Suppressor macrophage treated with lipopolysaccharide for 4 hours (primary cell): ENCODE measurements at regions not wholly inside any gene's neighbourhood (a gene's known extent, or its start where the extent isn't known, plus 50 kb on each side); places are given as distances from the start of the nearest gene placed in this dataset.
"Not testable (repeated sequence)": the region's sequence is repeated elsewhere in the genome, so short reads cannot be mapped to it uniquely, and the experiment has no call there.

ENCODE experiments used
- DNase-seq: peaks from one replicate; pipeline ENCODE4 v3.0.0-alpha.2; 2020

DNA sequence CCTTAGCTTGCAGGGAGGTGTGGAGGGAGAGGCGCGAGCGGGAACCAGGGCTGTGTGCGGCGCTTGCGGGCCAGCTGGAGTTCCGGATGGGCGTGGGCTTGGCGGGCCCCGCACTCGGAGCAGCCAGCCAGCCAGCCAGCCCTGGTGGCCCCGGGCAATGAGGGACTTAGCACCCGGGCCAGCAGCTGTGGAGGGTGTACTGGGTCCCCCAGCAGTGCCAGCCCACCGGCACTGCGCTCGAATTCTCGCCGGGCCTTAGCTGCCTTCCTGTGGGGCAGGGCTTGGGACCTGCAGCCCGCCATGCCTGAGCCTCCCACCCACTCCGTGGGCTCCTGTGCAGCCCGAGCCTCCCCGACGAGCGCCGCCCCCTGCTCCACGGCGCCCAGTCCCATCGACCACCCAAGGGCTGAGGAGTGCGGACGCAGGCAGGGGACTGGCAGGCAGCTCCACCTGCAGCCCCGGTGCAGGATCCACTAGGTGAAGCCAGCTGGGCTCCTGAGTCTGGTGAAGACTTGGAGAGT is 462.2 kb downstream of the ACTL7B start:
- DNase-seq: not testable (repeated sequence)

DNA sequence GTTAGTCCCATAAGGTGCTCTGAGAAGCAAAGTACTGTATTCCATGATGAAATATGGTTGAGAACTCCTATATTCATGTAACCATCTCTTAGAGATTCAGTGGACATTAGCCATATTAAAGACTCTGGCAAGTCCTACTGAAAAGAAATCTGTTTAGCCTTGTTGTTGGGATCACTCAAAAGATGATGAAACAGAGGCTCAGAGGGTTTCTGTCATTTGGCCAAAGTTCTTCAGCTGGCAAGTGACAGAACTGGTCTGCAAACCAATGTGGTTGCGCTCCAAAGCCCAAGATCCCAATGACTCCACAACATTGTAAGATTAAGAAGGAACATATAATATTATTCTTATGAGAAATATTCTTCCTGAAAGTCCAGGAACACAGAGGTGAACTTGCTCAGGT is 462.9 kb downstream of the ACTL7B start:
- no peak for DNase-seq

DNA sequence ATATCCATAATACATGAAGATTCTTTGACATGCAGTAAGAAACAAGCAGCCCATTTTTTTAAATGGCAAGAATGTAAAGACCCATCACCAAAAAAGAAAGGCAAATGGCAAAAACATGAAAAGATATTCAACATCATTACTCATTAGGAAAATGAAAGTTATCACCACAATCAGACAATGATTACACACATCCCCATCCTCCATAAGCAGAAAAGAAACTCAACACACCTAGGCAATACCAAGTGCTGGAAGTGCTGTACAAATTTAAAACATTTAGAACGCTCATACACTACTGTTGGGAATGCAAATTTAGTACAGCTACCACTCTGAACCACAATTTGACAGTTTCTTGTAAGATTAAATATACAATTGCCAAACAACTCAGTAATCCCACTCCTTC is 466.7 kb downstream of the ACTL7B start:
- peak; percentile 21 for DNase-seq

DNA sequence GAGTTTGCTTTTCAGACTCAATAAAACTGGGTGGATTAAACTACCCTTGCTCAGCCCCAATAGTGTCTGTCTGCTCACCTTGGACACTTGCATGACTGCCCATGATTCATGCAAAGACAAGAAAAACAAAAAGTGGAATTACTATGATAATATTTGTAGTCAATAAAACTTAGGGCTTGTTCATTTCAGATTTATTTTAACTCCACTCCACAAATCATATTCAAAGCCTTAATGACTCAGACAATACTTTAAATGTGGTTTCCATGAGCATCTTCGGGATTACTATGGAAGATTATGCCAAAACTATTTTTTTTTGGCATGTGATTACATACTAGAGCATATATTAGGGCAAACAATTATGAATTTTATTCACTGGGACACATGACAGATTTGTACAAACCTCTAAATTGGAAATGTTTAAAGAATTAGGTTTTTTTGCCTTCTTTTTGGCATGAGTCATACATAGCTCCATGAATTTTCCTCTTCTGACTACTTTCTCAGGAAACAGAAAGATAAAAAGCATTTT is 468.9 kb downstream of the ACTL7B start:
- no peak for DNase-seq

DNA sequence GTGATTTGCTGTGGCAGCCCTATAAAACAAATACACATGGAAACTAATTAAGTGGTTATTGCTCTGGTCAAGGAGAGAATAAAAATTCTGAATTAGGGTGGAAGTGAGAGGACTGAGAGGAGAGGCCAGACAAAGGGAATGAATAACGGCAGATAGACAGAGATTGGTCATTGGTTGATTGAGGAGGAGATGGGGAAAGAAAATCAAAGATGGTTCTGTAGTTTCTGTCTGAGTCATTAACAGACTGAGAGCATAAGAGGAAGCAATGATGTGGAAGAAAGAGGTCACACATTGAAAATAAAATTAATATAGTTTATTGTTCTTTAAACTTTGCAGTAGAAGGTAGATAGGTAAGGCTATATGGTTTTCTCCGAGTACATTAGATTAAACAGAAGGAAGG is 469.8 kb downstream of the ACTL7B start:
- DNase-seq: peak; percentile 36

DNA sequence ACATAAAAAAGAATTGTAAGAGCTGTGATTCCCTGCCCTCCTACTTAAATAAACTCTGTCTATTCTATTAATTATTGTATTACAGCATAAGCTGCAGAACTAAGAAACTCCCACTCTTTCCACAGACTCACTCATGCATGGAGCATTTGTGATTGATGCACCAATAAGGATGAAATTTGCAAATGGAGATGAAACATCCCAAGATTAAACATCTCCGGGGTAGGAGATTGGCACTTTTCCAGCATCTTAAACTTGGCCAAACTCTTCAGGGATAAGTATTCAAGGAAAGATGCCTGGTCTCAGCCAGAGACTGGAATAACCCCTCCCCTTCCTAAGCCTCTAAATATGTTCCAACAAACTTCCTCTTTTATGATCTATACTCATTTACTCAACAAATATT is 472.0 kb downstream of the ACTL7B start:
- DNase-seq: no peak

DNA sequence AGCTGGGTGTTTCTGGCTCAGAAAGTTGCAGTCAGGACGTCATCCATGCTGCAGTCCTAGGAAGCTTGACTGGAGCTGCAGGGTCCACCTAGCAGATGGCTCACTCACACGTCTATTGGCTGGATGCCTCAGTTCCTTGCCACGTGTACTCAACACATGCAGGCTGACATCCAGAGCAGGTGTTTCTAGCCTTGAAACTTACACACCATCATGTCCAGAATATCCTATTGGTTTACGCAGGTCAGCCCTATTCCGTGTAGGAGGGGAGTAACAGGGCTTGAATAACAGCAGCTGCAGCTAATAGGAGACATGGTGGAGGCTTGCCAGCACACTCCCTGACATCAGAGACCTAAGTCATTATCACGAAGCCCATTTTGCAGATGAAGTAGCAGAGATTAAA is 473.5 kb downstream of the ACTL7B start:
- no peak for DNase-seq

DNA sequence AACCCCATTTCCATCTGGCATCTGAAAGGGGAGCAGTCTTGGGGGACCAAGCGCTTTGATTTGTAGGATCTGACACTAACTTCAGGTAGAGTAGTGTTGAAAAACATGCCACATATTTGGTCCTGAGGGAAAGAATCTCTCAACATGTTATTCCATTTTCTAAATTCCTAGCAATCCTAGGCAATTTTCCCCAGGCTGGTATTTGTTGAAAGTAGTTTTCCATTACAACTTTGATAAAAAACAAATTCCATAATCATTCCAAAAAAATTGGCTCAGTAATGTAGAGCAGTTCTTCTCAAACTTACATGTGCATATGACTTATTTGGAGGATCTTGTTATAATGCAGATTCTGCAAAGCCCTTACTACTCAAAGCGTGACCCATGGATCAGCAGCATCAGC is 477.9 kb downstream of the ACTL7B start:
- no peak for DNase-seq

DNA sequence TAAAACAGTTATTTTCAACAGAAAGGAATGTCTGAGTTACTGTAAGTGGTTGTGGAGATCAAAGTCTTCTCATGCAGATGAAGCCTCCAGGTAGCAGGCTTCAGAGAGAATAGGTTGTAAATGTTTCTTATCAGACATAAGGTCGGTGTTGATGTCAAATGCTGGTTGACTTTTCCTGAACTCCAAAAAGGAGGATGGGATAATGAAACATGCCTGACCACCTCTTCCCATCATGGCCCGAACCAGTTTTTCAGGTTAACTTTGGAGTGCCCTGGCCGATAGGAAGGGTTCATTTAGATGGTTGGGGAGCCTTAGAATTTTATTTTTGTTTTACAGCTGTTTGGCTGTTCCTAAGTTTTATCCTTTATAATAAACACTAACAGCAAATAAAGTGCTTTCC is 478.4 kb downstream of the ACTL7B start:
- no peak for DNase-seq

DNA sequence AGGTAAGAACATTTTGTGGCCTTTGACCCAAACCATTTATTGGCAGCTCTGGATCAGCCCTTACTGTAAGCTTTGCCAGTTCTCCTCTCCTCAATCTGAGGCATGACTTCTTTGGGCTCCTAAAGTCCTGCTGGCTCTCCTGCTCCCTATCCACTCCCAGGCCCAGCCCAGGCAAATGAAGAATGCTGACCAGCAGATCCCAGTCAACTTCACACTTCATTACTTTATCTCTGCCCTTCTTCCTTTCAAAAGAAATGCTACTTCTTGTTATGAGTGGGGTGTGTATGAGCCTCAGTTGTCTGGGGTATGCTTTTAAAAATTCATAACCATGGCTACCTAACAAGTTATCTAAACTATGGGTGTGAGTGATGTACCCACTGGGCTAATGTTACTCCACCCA is 479.6 kb downstream of the ACTL7B start:
- DNase-seq: no peak

DNA sequence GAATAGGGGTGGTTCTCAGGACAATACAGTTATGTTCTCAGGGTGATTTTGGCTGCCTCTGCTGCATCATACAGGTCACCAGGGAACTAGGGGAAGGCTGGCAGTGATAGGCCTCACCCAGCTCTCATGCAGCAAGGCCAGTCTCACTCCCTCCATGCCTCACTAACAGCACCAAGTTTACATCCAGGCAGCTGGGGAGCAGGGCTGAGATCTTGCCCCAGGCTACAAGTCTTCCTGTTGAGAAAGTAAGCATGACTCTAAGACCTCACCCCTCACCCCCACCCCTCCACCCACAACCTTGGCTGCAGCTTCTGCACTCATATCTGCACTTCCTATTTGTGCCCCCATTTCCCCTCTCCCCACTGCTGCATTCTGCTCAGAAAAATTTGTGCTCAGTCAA is 481.2 kb downstream of the ACTL7B start:
- no peak for DNase-seq

DNA sequence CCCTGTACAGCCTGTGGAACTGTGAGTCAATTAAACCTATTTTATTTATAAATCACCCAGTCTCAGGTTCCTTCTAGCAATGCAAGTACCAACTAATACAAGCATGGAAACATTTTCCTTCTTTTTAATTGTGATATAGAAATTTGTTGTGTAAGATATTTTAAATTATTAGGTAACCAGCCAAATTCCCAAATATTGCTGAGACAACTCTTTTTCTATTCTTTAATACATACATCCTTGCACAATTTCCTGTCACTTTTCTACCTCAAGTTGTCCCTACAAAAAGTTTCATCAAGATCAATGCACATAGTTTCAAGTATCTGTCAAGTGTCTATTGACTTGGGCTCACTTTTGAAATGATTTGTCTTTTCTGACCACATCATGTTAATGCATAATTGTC is 488.6 kb downstream of the ACTL7B start:
- DNase-seq: no peak

DNA sequence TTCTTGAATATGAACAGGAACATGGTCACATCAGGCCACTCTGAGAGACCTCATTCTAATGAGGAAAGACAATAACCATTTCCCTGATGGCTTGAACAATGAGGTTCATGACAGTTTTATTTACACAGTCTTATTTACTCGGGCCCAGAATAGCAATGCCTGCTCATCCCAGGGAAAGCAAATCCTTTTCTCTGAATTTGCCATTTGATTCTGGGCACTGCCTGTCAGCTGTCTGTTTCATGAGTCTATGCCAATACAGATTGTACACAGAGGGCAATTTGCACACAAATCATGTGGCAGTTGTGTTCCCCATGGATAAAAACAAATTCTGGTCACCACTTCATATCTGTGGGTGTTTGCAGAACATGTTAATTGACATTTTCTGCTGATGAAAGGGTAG is 492.5 kb downstream of the ACTL7B start:
- no peak for DNase-seq

DNA sequence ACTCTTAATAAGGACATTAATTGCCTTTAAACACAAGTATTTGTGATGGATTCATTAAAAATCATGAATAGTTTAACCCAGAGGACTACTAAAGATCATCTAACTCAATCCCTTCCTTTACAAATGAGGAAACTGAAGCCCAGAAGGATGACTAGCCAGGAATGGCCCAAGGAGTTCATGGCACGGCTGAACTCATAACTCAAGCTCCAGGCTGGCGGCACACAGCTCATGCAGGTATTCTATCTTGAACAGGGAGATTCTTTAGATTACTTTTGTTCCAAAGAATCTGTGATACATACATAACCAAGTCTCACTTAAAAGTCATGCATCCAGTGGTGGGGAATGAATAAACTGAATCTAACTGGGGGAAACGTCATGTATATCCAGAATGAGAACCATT is 495.5 kb downstream of the ACTL7B start:
- DNase-seq: no peak

DNA sequence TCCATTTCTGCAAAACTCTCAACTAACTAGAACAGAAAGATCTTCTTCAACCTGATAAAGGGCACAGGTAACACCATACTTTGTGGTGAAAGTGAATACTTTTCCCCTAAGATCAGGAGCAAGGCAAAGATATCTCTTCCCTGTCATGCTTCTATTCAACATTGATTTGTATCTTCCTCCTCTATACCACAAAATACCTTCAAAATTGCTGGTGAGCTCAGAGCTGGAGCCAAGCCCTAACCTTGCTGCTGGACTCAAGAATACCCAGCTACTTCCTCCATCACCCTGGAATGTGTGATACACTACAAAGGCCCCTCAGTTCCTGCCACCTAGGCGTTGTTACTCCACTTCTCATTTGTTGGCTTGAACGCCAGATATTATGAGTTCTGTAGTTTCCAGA is 499.0 kb downstream of the ACTL7B start:
- DNase-seq: no peak

DNA sequence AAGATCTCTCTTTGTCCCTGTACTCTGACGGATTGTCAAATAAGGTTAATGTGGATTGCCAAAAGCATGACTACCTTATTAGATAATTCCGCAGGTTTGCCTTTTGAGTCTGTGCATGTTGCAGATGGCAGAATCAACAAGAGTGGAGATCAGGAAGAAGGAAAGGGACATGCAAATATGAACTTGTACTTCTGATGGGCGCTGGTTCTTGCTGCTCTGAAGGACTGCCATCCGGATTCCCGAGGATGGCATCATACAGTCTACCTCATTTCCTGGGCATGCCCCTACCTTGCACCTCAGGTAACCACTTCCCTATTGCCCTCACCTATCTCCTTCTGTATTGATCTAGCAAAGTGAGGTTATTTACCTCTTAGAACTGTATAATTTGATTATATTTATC is 504.2 kb downstream of the ACTL7B start:
- DNase-seq: no peak

DNA sequence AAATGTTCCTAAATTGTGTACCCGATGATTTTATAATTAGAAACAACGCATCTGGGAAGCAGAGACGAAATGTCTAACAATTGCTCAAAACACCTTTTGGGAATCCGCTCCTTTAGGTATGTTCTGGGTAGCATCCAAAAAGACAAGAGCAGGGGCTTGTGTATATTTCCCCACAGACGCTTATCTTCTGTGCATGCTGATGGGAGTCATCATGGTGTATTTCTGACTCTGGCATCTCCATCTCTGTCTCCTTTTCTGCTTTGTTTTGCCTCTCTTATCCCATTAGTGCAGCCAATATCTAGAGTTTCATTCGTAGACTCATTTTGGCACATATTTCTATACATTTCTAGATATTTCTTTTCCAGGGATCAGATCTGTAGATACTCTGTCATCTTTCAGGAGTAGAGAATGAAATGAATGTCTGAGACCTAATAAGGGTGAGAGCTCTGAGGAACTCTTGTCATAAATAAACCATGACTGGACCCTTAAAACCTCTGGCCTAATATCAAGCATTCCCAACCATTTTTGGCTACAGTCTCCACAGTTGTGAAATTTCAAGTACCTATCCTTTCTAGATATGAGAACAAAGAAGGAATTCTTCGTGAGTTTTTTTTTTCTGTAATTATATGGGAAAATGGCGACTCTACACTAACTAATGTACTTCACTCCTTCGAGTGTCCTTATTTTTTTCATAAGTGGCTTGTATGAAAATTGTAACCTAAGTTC is 508.2 kb downstream of the ACTL7B start:
- no peak for DNase-seq

DNA sequence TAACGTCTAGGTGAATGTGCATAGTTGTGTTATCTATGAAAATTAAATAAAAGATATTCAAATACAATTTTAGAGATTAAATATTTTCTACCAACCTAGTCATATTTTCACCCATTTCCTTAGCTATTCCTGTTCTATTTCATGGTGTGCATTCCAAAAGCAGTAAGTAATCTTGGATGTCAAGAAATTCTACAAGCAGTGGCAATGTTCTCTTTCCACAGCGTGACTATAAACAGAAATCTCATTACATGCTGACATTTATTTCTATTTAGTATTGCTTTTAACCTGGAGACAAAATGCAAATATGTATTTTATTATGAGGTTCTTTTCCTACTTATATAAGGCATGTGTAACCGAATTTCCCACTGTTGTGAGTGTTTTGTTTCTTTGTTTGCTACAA is 510.0 kb downstream of the ACTL7B start:
- DNase-seq: no peak

DNA sequence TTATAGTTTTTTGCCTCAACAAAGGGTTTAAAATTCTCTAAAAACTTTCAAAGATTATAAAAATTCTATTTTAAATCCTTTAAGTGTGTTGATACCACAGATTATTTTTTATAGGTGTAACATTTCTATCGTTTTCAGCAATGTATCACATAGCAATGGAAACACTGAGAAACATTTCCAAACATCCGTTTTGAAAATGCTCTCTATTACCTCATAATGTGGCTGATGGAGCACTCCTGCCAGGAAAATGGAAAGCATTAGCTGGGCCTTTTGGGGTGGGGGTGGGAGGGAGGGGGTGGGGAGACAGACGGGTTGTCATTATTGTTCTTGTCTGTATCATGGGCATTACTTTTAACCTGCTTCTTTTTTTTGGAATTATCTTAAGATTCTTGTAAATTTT is 516.5 kb downstream of the ACTL7B start:
- no peak for DNase-seq

DNA sequence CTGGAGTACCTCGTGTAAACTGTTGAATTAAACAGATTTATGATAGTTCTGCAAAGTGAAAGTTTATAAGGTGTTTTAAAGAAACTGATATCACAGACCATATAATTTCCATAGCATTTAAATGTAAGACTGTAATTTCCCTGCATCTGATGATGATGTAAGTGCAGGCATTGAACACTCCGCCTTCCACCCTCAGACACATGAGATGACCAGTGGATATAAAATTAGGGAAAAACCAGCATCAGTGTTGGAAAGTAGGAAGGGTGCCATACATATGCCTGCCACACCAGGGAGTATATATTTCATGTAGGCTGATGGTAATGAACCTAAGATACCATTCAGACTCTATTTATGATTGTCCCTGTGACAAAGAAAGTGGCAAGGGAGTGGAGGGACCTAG is 519.2 kb downstream of the ACTL7B start:
- DNase-seq: no peak

DNA sequence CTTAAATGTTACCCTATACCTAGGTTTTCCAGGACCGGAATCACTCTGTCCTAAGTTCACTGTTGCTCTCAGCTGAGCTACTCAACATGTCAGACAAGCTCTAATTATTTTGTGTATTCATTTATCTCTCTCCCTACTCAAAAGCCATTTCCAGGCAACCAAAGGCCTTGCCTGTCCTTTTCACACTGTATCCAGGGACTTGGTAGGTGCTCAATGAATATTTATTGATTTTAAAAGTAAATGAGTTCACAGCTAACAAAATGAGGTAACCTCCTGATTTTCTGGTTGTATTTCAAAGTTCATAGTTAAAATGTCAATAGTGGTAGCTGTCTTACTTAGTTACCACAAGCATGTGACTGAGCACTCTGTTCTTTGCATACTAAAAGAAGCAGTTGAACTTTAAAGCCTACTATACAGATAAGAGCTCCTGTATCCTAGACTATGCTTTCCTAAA is 522.2 kb downstream of the ACTL7B start:
- DNase-seq: no peak

DNA sequence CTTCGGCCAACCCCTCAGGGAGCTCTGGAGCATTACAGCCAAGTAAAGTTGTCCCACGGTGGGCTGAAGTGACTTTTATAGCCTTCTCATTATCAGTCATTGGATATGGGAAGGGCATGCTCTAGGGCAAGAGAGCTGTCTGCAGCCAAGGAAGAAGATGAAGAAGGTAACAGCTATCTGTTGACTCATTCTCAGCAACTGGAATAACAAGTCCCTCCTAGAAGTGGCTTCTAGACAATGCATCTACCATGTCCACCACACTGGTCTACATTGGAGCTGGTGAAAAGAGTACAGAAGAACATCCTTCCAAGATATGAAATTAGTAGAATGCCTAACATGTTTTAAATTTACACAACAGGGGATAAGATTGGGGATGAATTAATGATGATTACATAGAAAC is 524.2 kb downstream of the ACTL7B start:
- DNase-seq: no peak

DNA sequence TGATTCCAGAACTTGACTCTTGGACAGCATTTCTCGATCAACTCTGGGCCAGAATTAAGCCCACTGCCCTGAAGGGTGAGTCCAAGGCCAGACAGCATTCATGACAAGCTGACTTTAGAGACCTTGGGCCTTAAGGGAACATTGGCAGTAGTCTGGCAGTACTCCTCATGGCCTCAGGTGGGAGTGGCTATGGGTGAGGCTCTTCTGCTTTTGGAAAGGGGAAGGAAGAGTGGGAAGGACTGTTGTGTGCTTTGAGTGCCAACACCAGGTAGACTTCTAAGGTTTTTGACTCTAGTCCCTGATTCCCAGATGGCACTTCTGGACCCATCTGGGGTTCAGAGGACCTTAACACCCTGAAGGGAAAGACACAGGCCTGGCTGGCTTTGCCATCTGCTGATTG is 530.4 kb downstream of the ACTL7B start:
- no peak for DNase-seq

DNA sequence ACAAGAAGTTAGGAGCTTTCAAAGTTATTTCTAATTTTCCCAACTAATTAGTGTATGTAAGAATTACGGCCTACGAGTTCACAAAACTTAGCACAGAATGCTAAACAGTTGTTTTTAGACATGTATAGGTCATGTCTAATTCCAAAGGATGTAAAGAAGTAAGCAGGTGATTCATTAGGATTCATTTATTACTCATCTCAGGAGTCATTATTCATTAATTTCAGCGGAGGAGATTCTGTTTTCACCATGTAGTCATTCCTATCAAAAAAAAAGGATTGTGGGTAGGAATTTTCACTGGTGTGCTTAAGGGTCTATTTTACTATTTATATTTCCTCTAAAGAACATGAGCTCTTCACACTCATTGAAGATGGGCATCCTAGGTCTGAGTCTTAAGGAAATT is 532.2 kb downstream of the ACTL7B start:
- DNase-seq: no peak
